HCEC 1CT (cell line): ENCODE measurements at regions not wholly inside any gene's neighbourhood (a gene's known extent, or its start where the extent isn't known, plus 50 kb on each side); places are given as distances from the start of the nearest gene placed in this dataset.
A peak's percentile ranks its signal among the peaks of the same experiment; 100 is the strongest.

Experiments
- DNase-seq: peaks from one replicate; pipeline ENCODE4 v3.0.0-alpha.2; 2017

GRCh38 chr5:67493676-67494075 lies 297.1 kb upstream of the CD180 start:
- peak; percentile 57 for DNase-seq

- DNase-seq, result peak; percentile 37
These were observed 294.1 kb upstream of the CD180 start for GRCh38 chr5:67490543-67491321.

DNA sequence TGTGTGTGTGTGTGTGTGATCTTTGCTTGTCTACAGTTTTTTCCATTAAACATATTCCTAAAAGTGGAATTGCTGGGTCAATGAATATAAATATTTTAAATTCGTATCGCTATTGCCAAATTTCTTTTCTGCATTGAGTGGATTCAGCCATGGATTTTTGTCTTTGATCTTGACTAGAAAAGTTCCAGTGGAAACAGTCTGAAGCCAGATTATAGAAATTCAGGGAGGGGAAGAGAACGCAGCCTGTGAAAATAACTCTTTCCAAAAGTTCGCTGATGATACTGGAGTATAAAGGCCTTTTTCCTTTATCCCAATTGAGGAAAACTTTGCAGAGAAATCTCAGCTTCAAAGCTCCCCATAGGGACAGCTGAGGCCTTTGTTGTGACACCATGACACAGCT lies 292.3 kb upstream of the CD180 start:
- no peak for DNase-seq

DNA sequence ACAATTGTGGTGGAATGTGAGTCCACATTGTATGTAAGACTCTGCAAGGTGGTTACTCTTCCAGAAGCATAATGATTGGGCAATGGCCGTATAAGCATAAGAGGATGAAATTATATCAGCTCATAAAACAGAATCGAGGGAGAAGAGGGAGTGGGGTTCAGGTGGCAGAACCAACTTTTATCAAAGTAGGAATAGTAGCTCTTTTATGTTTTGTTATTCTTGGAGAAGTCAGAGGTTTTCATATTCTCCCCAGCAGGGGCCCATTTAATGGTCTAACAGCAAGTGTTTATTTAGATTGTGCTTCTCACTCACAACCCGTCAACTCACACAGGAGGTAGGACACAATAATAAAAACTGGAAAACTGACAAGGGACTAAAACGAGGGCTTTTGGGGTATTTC lies 291.3 kb upstream of the CD180 start:
- DNase-seq, result no peak

GRCh38 chr5:67483453-67484030 lies 286.9 kb upstream of the CD180 start:
- DNase-seq, result no peak

DNA sequence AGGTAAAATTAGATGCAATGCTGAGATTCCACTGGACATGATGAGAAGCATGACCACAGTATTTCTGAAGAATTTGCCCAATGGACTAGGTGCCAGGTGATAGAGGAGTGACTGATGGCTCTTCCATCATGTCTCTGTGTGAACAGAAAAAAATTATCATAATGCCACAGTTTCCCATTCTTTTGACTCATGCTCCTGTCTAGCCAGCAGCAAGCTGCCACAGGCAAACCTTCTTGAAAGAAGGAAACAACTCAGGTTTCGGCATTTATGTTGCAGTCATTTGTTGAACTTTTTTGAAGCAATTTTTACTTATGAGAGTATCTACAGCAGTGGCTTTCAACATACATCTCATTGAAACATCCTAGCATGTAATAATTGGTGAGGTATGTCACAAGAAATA lies 284.8 kb upstream of the CD180 start:
- DNase-seq, result no peak

GRCh38 chr5:67478337-67478736 lies 281.7 kb upstream of the CD180 start:
- DNase-seq, result no peak

DNA sequence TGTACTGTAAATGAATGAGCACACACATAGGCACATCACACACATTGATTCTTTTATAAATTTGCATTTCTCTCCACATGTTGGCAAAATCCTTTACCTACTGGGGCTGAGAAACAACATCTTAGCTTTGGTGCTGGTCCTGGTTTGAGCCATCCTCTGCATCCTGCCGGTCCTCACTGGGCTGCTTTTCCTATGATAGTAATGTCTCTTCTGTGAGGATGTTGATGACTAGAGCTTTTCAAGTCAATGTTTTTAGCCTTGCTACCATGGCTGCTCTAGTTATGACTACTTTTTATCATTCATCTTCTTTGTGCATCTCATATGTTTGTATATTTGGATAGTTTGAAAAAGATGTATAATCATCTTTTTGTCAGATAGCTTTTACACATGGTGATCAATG lies 280.4 kb upstream of the CD180 start:
- no peak for DNase-seq

GRCh38 chr5:67476531-67476930 lies 279.9 kb upstream of the CD180 start:
- no peak for DNase-seq

DNA sequence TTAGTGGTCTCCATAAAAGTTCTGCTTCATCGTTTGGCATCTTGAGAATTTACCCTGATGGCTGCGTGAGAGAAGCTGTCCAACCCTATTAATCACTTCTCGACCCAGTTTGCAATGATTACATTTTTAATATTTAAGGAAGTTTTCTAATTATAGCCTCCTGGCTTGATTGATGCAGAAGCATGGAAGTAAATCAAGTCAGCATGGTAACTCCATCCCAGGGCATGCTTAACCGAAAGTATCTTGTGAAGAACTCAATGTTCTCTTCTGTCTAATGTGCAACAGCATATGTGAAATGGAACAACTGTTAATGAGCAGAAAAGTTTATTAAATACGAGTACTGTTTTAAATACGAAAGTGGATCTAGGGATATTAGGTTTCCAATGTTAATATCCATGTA lies 278.9 kb upstream of the CD180 start:
- DNase-seq, result no peak

GRCh38 chr5:67474597-67475238 lies 278.1 kb upstream of the CD180 start:
- DNase-seq, result no peak

GRCh38 chr5:67467110-67467509 lies 270.5 kb upstream of the CD180 start:
- no peak for DNase-seq

GRCh38 chr5:67465537-67466207 lies 269.1 kb upstream of the CD180 start:
- DNase-seq, result no peak

DNA sequence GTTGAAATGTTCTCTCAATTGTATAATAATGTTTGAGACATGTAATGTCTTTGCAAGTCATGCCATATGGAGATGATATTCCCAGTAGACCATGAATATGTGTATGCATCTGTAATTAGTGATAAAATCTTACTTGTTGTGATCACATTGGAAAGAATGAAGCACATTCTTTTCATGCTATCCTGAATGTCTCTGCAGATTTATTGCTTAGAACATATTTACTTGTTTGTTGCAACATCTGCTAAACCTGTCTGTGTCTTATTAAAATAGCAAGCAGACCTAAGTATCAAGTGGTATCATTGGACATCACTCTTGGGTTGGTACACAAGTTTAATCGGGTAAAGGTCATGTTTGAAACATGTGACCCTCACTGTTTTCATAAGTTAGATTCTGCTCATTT lies 265.5 kb upstream of the CD180 start:
- DNase-seq, result no peak

DNA sequence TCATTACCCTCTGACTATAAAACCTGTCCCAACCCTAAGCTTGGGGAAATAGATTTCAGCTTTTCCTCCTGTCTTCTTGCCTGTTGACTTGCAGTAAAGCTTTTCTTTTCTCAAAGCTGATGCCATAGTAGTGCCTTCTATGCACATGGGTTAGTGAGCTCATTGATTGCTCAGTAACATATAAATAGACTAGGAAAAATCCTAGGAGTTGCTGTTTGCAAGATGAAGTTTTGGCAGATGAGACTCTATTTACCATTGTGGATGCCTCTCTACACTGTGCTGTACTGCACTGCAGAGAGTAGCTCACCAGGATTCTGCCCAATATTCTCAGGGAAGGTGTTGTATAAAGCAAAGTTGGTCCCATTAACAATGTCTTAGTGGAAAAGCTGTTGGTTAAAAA lies 262.7 kb upstream of the CD180 start:
- DNase-seq, result no peak

GRCh38 chr5:67455970-67456369 lies 259.4 kb upstream of the CD180 start:
- DNase-seq, result no peak

DNA sequence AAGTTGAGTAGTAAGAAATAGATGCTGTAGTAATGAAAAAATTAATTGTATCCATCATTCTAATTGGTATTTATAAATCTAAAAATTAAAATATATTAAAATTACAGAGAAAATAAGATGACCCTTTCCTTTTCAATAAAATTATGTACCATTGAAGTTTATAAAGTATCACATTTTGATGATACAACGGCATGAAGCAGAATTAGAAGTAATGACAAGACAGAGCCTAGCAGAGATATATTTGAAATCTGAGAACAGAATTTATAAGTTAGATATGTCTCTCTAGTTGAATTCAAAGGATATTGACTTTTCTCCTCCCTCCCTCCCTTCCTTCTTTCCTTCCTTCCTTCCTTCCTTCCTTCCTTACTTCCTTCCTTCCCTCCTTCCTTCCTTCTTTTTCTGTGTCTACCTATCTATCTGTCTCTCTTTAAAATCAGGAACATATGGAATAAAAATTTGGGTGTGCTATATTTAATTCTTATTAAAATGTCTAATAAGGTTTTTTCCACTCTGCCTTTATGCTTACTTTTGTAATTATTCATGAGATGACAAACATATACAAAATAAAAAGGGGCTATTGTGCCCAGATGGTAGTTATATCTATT lies 258.5 kb upstream of the CD180 start:
- no peak for DNase-seq

DNA sequence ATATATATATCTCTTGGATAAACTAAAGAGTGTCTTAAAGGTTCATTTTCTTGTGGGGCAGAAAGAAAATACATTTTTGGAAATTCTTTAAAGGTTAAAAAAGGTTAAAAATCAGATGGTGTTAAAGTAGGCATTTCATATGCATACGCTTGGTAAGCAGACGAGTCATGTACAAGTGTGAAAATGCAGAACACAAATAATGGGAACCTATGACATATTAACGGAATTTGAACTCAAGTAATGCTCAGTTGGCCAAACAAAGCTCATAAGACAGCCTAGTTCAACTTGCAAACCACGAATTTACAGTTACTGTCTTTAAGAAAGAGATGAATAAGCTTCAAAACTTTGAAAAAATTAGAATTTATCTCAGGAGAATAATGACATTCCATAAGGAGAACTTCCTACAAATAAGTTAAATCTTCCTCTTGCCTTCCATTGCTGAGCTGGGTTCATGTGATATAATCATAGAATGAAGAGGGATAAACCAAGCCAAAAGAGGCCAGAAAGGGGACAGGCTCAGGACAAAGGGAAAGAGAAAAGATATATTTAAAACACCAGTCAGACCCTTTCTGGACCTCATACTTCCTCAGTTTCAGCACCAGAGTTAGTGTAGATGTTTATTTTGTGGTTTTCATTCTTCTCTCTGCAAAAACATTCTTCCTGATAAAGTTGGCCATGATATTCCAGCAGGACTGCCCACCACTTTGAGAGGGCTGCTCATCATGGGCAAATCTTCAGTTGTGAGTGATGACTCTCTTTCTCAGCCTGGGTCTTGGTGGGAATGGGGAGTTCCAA lies 256.7 kb upstream of the CD180 start:
- no peak for DNase-seq

- DNase-seq, result no peak
These were observed 255.2 kb upstream of the CD180 start for GRCh38 chr5:67451640-67452279.

DNA sequence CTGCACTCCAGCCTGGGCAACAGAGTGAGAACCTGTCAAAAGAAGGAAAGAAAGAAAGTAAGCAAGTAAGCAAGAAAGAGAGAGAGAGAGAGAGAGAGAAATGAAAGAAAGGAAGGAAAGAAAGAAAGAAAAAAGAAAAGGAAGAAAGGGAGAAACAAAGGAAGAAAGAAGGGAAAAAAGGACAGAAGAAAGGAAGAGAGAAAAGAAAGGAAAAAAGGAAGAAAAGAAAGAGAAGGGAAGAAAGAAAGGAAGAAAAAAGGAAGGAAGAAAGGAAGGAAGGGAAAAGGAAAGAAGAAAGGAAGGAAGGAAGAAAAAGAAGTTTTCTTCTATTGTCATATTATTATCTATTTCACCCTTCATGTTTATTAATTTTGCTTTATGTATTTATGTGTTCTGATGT lies 251.1 kb upstream of the CD180 start:
- DNase-seq, result no peak

- no peak for DNase-seq
These were observed 241.6 kb upstream of the CD180 start for GRCh38 chr5:67437905-67438845.
